Esophagus squamous epithelium (tissue), 4 donors: ENCODE measurements at regions not wholly inside any gene's neighbourhood (a gene's known extent, or its start where the extent isn't known, plus 50 kb on each side); places are given as distances from the start of the nearest gene placed in this dataset.

Experiments
- POLR2A ChIP-seq, 4 donors: fragments of 450-650 bp; IDR thresholded peaks; one replicate each; pipeline ENCODE4 v1.6.1; 2017; ENCODE audit warnings: antibody characterized with exemption in 4 of 4, mild to moderate bottlenecking in 4 of 4, moderate library complexity in 3 of 4
- TF ChIP-seq, protein P1 (sequence below), 6 experiments: fragments of 450-650 bp in 4 of 6; fragments of 200-600 bp in 2 of 6; sonication (generic) in 2 of 6; IDR thresholded peaks; one replicate each; pipeline ENCODE4 v1.5.1; 2016 to 2019; ENCODE audit warnings: antibody characterized with exemption in 6 of 6, mild to moderate bottlenecking in 4 of 6, moderate library complexity in 4 of 6

DNA sequence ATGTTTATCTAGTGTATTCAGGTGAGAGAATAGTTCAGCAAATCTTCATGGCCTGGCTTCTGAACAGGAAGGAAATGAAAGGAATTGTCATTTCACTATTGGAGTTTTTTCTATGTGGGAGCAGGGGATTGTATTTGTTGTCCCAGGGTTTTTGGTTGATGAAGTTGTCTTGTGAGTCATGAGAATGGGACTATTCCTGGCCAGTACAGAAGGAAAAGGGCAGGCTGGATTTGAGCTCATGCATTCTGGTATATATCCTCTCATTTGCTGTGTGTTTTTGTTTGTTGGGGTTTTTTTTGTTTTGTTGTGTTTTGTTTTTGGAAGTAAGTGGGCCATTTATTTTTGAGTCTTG is 101.2 kb upstream of the MKLN1 start:
- TF ChIP-seq, protein P1, sequence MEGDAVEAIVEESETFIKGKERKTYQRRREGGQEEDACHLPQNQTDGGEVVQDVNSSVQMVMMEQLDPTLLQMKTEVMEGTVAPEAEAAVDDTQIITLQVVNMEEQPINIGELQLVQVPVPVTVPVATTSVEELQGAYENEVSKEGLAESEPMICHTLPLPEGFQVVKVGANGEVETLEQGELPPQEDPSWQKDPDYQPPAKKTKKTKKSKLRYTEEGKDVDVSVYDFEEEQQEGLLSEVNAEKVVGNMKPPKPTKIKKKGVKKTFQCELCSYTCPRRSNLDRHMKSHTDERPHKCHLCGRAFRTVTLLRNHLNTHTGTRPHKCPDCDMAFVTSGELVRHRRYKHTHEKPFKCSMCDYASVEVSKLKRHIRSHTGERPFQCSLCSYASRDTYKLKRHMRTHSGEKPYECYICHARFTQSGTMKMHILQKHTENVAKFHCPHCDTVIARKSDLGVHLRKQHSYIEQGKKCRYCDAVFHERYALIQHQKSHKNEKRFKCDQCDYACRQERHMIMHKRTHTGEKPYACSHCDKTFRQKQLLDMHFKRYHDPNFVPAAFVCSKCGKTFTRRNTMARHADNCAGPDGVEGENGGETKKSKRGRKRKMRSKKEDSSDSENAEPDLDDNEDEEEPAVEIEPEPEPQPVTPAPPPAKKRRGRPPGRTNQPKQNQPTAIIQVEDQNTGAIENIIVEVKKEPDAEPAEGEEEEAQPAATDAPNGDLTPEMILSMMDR (IDR thresholded peaks at IDR 0.05), result no peak
- no peak for TF ChIP-seq POLR2A (IDR thresholded peaks at IDR 0.05)
